WTC11 (cell line): ENCODE measurements at regions not wholly inside any gene's neighbourhood (a gene's known extent, or its start where the extent isn't known, plus 50 kb on each side); places are given as distances from the start of the nearest gene placed in this dataset.
A peak's percentile ranks its signal among the peaks of the same experiment; 100 is the strongest.
"Not testable (repeated sequence)": the region's sequence is repeated elsewhere in the genome, so short reads cannot be mapped to it uniquely, and the experiment has no call there.

Source experiments
- ATAC-seq: fragments of 200-7000 bp; cut with Tn5 transposase; 2 replicates; pipeline ENCODE4 v1.10.0; 2021; ENCODE audit warnings: mild to moderate bottlenecking, moderate library complexity
- CTCF ChIA-PET: fragments of 300-600 bp; sonication (Branson Sonifier 250); formaldehyde crosslinking; loops from one replicate; lab custom pipeline; 2021; ENCODE audit warnings: antibody characterized with exemption; lab: Charles Lee
- POLR2A ChIA-PET: fragments of 350-600 bp; sonication (Branson Sonifier 250); formaldehyde crosslinking; loops from one replicate; lab custom pipeline; 2021; ENCODE audit warnings: antibody characterized with exemption; lab: Charles Lee
- DNase-seq: peaks from one replicate; pipeline ENCODE4 v3.0.0; 2021; ENCODE audit warnings: low spot score
- H3K27ac Mint-ChIP-seq: 2 replicates; pipeline ENCODE4 v1.8.0; 2021; ENCODE audit warnings: mixed read lengths
- H3K27me3 Mint-ChIP-seq: 2 replicates; pipeline ENCODE4 v1.8.0; 2021; ENCODE audit warnings: low read depth, mild to moderate bottlenecking, moderate library complexity, mixed read lengths
- H3K36me3 Mint-ChIP-seq: 2 replicates; pipeline ENCODE4 v1.8.0; 2021; ENCODE audit warnings: mixed read lengths
- H3K4me1 Mint-ChIP-seq: 2 replicates; pipeline ENCODE4 v1.8.0; 2022; ENCODE audit warnings: mixed read lengths
- H3K4me3 Mint-ChIP-seq: 2 replicates; pipeline ENCODE4 v1.8.0; 2021; ENCODE audit warnings: mild to moderate bottlenecking, moderate library complexity, mixed read lengths
- H3K9me3 Mint-ChIP-seq: 2 replicates; pipeline ENCODE4 v1.8.0; 2021; ENCODE audit warnings: mixed read lengths
- TF ChIP-seq, protein P1 (sequence below): sonication (generic); formaldehyde crosslinking; IDR thresholded peaks from 2 replicates; pipeline ENCODE4 v1.8.1; 2023; ENCODE audit warnings: mild to moderate bottlenecking, moderate library complexity, missing genetic modification reagents

DNA sequence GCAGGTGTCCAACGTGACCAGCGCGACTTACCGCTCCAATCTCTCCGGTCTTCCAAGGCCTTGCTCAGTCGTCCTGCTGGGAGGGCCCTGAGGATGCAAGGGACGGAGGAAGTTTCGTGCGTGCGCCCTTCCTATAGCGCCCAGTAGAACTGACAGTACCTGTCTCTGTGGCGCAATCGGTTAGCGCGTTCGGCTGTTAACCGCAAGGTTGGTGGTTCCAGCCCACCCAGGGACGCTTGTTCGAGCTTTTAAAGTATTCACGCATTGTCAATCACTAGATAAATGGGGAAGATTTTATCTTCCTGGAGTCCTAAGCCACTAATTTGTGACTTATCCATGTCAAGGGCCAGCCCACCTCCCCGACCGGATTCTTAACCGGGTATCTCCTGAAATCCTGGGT lies 141.1 kb upstream of the NOTCH2NLA start:
- POLR2A ChIA-PET, CTCF ChIA-PET, H3K27me3 Mint-ChIP-seq: not testable (repeated sequence)
- peak overlapping the region; percentile 72 for H3K4me3 Mint-ChIP-seq
- TF ChIP-seq, protein P1, sequence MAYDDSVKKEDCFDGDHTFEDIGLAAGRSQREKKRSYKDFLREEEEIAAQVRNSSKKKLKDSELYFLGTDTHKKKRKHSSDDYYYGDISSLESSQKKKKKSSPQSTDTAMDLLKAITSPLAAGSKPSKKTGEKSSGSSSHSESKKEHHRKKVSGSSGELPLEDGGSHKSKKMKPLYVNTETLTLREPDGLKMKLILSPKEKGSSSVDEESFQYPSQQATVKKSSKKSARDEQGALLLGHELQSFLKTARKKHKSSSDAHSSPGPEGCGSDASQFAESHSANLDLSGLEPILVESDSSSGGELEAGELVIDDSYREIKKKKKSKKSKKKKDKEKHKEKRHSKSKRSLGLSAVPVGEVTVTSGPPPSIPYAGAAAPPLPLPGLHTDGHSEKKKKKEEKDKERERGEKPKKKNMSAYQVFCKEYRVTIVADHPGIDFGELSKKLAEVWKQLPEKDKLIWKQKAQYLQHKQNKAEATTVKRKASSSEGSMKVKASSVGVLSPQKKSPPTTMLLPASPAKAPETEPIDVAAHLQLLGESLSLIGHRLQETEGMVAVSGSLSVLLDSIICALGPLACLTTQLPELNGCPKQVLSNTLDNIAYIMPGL (CRISPR knock-in tag), result peak; percentile 49; the same call in 1 of the 2 replicates
- TF ChIP-seq, all 79 proteins: peak for 1; not testable (repeated sequence) for 78
- peak overlapping the region; percentile 68; the same call in 1 of the 2 replicates for H3K27ac Mint-ChIP-seq
- ATAC-seq (peak; percentile 43; the same call in 1 of the 2 replicates), DNase-seq (peak; percentile 80)
- H3K9me3 Mint-ChIP-seq, H3K36me3 Mint-ChIP-seq, H3K4me1 Mint-ChIP-seq: not testable (repeated sequence)

DNA sequence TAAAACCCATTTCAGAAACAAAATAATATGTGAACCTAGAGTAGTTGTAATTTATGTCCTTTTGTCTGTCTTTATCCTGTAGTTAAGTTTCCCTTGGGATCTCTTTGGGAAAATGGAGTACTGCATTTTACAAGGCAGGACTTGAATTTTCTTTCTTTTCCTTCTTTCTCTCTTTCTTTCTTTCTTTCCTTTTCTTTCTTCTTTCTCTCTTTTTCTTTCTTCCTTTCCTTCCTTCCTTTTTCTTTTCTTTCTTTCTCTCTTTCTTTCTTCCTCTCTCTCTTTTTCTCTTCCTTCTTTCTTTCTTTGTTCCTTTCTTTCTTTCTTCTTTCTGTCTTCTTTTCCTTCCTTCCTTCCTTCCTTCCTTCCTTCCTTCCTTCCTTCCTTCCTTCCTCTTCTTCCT lies 126.6 kb upstream of the NOTCH2NLA start:
- H3K4me1 Mint-ChIP-seq, H3K36me3 Mint-ChIP-seq, DNase-seq, H3K27me3 Mint-ChIP-seq, H3K27ac Mint-ChIP-seq, POLR2A ChIA-PET, ATAC-seq, H3K4me3 Mint-ChIP-seq, H3K9me3 Mint-ChIP-seq, CTCF ChIA-PET: not testable (repeated sequence)

DNA sequence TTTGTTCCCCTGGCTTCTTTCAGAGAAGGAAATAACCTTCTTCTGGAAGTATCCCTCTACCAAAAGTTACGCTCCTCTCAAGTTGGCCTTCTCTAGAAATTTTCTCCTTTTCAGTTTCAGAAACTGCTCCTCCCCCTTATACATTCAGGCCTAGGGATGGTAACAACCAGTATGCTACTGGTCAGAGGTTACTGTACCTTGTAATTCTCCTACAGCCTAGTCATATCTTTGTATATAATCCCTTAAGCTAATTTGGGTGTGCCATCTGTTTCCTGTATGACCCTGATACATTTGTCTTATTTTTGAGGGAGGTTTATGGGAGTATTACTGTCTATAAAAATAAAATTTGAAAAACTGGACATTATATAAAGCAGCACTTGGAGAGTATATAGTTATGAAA lies 98.0 kb upstream of the NOTCH2NLA start:
- H3K9me3 Mint-ChIP-seq, H3K27me3 Mint-ChIP-seq, CTCF ChIA-PET, DNase-seq, H3K36me3 Mint-ChIP-seq, POLR2A ChIA-PET, H3K4me1 Mint-ChIP-seq, H3K4me3 Mint-ChIP-seq, ATAC-seq, H3K27ac Mint-ChIP-seq: not testable (repeated sequence)

DNA sequence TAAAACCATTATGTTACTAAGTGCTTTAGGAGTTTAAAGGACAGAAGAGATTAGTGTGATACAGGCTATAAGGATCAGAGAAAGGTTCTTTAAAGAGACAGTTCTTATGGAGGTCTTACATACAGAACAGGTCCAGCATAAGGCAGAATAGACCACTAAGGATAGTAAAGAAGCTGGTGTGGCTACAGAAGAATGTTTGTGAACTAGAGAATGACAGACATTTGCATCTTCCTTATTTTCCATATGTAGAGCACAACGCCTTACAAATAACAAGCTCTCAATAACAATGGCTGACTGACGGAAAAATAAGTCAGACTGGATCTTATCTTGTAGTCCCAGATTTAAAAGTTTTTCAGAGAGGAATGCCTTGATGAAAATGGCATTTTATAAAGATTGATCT lies 95.6 kb upstream of the NOTCH2NLA start:
- POLR2A ChIA-PET, H3K4me3 Mint-ChIP-seq, CTCF ChIA-PET, ATAC-seq, H3K4me1 Mint-ChIP-seq, DNase-seq, H3K9me3 Mint-ChIP-seq, H3K36me3 Mint-ChIP-seq, H3K27ac Mint-ChIP-seq, H3K27me3 Mint-ChIP-seq: not testable (repeated sequence)

DNA sequence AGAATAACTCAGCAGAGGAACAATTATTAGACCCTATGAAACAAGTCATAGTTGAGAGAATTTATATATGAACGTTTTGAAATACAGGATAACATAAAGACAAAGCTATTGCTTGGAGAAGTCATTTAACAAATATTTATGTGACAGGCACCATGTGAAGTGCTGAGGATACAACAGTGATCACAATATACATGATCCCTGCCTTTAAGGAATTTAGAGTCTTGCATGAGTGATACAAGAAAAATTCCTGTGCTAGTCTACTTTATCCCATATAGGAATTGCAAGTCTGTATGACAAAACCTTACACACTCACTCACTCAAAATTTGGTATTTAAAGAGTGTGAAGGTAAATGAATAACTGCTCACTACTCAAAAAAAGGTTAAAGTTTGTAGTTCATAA lies 94.5 kb upstream of the NOTCH2NLA start:
- H3K4me1 Mint-ChIP-seq, H3K27ac Mint-ChIP-seq, POLR2A ChIA-PET, CTCF ChIA-PET, ATAC-seq, H3K36me3 Mint-ChIP-seq, DNase-seq, H3K4me3 Mint-ChIP-seq, H3K27me3 Mint-ChIP-seq, H3K9me3 Mint-ChIP-seq: not testable (repeated sequence)

DNA sequence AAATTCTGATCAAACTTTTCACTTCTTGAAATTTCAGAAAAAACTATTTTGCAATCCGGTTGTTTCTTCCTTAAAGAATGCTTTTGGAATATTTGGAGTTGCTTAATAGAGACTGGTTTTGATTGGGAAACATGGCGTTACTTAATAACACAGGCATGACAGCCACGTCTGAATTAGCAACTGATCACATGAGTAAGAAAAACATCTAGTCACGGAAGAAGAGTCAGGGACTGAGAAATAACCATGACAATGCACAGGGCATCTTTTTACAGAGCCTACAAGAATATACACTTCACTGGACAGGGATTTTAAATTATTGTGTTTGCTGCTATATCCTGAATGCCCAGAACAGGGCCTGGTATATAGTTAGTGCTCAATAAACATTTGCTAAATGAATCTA lies 94.1 kb upstream of the NOTCH2NLA start:
- H3K9me3 Mint-ChIP-seq, H3K27me3 Mint-ChIP-seq, H3K4me1 Mint-ChIP-seq, DNase-seq, POLR2A ChIA-PET, CTCF ChIA-PET, ATAC-seq, H3K27ac Mint-ChIP-seq, H3K4me3 Mint-ChIP-seq, H3K36me3 Mint-ChIP-seq: not testable (repeated sequence)

DNA sequence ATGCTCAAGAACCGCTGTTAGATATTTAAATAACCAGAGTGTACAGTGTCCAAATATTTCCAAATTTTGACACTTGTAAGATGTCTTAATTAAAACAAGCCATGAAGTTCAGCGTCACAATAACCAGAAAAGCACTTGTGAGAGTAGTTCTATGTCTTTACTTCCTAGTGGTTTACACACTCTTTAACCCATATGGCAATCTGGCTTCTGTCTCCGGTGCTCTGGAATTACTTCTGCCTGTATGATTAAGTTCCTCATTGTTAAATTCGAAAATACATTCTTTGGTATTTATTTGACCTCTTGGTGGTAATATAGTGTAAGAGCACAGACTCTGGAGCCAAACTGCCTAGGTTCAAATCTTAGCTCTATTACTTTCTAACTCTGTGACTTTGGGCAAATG lies 89.9 kb upstream of the NOTCH2NLA start:
- H3K27me3 Mint-ChIP-seq, H3K36me3 Mint-ChIP-seq, H3K27ac Mint-ChIP-seq, CTCF ChIA-PET, H3K9me3 Mint-ChIP-seq, H3K4me1 Mint-ChIP-seq, DNase-seq, POLR2A ChIA-PET, H3K4me3 Mint-ChIP-seq, ATAC-seq: not testable (repeated sequence)

DNA sequence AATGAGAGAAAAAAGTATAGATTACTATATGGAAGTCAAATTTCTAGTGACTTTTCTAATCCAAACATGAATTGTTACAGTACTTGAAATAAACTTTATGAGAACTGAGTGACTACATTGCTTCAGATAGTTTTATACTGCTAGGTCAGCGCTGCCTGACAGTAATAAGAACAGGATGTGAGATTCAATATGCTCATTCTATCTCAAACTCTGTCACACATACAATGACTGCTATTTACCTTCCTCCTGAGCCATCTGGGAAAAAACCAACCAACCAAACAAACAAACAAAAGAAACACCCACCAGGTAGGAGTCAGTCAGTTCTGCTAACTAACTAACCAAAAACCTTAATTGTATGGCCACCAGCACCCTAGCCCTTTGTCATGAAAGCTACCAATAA lies 89.0 kb upstream of the NOTCH2NLA start:
- H3K36me3 Mint-ChIP-seq, ATAC-seq, H3K27ac Mint-ChIP-seq, H3K9me3 Mint-ChIP-seq, POLR2A ChIA-PET, H3K4me1 Mint-ChIP-seq, CTCF ChIA-PET, H3K4me3 Mint-ChIP-seq, H3K27me3 Mint-ChIP-seq, DNase-seq: not testable (repeated sequence)

DNA sequence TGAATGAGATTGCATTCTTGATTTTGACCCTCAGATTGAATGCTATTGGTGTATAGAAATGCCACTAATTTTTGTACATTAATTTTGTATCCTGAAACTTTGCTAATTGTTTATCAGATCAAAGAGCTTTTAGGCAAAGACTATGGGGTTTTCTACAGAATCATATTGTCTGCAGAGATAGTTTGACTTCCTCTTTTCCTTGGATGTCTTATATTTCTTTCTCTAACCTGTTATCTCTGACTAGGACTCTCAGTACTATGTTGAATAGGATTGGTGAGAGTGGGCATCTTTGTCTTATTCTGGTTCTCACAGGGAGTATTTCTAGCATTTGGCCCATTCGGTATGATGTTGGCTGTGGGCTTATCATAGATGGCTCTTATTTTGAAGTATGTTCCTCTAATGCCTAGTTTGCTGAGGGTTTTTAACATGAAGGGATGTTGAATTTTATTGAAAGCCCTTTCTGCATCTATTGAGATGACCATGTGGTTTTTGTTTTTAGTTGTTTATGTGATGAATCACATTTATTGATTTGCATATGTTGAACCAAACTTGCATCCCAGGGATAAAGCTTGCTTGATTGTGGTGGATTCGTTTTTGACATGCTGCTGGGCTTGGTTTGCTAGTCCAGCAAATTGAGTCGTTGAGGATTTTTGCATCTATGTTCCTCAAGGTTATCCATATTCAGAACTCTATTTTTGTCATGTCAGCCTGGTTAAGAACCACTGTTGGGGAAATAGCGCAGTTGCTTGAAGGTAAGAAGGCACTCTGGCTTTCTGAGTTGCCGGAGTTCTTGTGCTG lies 85.8 kb upstream of the NOTCH2NLA start:
- ATAC-seq, H3K9me3 Mint-ChIP-seq, H3K4me3 Mint-ChIP-seq, H3K4me1 Mint-ChIP-seq, H3K36me3 Mint-ChIP-seq, CTCF ChIA-PET, H3K27ac Mint-ChIP-seq, DNase-seq, H3K27me3 Mint-ChIP-seq, POLR2A ChIA-PET: not testable (repeated sequence)

DNA sequence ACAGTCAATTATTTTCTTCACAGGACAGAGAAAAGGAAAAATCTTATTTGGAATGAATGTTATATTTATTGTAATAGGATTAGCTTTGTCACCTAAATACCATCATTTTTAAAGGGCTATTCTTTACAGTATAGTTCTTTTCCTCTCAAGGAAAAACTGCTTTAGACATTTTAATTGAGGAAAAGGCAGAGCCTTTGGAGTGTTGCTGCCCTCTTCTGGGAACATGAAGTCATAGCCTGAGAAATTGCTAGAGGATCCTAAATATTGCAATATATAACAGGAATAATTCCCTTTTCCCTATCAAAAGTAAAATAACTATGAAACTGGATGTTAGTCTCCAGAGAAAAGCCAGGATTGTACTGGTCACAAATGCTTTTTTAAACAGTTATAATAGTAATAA lies 81.8 kb upstream of the NOTCH2NLA start:
- H3K27me3 Mint-ChIP-seq, H3K9me3 Mint-ChIP-seq, H3K36me3 Mint-ChIP-seq, H3K4me3 Mint-ChIP-seq, CTCF ChIA-PET, H3K4me1 Mint-ChIP-seq, DNase-seq, POLR2A ChIA-PET, H3K27ac Mint-ChIP-seq: not testable (repeated sequence)
- peak; percentile 32; the same call in 1 of the 2 replicates for ATAC-seq

DNA sequence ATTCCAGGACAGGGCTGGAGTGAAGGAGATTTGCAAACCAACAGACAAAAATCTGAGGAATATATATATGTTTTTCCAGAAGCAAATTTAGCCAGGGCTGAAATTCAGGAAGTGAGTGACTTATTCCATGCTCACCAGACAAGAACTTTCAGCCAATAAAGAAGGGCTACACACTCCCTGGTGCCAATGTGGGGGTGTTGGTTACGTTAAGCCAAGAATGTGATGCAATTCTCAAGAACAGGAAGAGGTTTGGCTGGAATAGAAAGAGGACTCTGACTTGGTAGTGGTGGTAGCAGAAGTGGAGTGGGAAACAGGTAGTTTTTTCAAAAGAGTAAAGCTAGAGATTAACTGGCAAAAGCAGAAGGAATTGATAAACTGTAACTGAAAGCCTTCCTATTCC lies 80.6 kb upstream of the NOTCH2NLA start:
- H3K27me3 Mint-ChIP-seq, H3K9me3 Mint-ChIP-seq, H3K27ac Mint-ChIP-seq, DNase-seq, POLR2A ChIA-PET, H3K4me3 Mint-ChIP-seq, ATAC-seq, H3K4me1 Mint-ChIP-seq, H3K36me3 Mint-ChIP-seq, CTCF ChIA-PET: not testable (repeated sequence)

DNA sequence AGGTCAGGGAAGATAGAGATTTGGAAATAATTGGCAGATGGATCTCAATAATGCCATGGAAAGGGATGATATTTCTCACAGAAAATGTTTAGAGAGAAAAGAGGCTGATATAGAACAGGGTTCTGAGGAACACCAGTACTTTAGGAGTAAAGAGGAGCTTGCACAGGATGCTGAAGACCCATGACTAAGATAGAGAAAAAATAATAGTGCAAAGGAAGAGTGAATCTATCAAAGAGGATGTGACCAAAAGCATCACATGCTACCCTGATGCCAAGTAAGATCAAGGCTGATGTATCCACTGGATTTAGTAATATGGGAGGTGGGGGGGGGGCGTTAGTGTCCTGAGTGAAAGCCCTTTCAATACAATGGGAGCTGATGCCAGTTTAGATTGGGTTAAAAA lies 80.1 kb upstream of the NOTCH2NLA start:
- POLR2A ChIA-PET, H3K27me3 Mint-ChIP-seq, H3K27ac Mint-ChIP-seq, CTCF ChIA-PET, H3K36me3 Mint-ChIP-seq, ATAC-seq, H3K9me3 Mint-ChIP-seq, H3K4me3 Mint-ChIP-seq, DNase-seq, H3K4me1 Mint-ChIP-seq: not testable (repeated sequence)
